Fibroblast of lung (primary cell): ENCODE measurements at regions not wholly inside any gene's neighbourhood (a gene's known extent, or its start where the extent isn't known, plus 50 kb on each side); places are given as distances from the start of the nearest gene placed in this dataset.

Source experiments
- CTCF ChIP-seq, 2 donors: IDR thresholded peaks in 1 of 2; conservative IDR thresholded peaks in 1 of 2; 1 replicate in 1 of 2; 2 replicates in 1 of 2; pipeline ENCODE4 v1.5.1; 2011 to 2012; ENCODE audit warnings: low read length in 2 of 2, control low read depth in 1 of 2, inconsistent platforms in 1 of 2, low read depth in 1 of 2, mild to moderate bottlenecking in 1 of 2
- EZH2 ChIP-seq: IDR thresholded peaks from 2 replicates; pipeline ENCODE4 v1.5.1; 2012; ENCODE audit warnings: low read length, control low read depth, mild to moderate bottlenecking; ENCODE audit errors: missing control alignments

- TF ChIP-seq CTCF (conservative IDR thresholded peaks at IDR 0.05 in 1 of 2, IDR thresholded peaks at IDR 0.05 in 1 of 2; ENCODE audit: low read depth in 1 of 2, low read length in 2 of 2) (no peak), EZH2 (no peak)
Measured at GRCh38 chr12:125786143-125786542, 720.9 kb downstream of the AACS start.
